Cardiac muscle cell (in vitro differentiated cells and primary cell): ENCODE measurements at regions not wholly inside any gene's neighbourhood (a gene's known extent, or its start where the extent isn't known, plus 50 kb on each side); places are given as distances from the start of the nearest gene placed in this dataset.
A peak's percentile ranks its signal among the peaks of the same experiment; 100 is the strongest.

Source experiments
- DNase-seq, 2 donors: peaks; one replicate each; pipeline versions ENCODE4 v3.0.0 to v3.0.0-alpha.2; 2010 to 2017; ENCODE audit warnings: low read depth in 1 of 2, low spot score in 1 of 2
- H3K27ac ChIP-seq: fragments of 200-600 bp; sonication (generic); 2 replicates; pipeline ENCODE4 v1.5.1; 2016
- H3K27me3 ChIP-seq: fragments of 200-600 bp; sonication (generic); 2 replicates; pipeline ENCODE4 v1.6.0; 2016; ENCODE audit warnings: control low read depth
- H3K36me3 ChIP-seq: fragments of 200-600 bp; sonication (generic); 2 replicates; pipeline ENCODE4 v1.5.1; 2016; ENCODE audit warnings: control low read depth
- H3K4me1 ChIP-seq: fragments of 200-600 bp; sonication (generic); 2 replicates; pipeline ENCODE4 v1.8.1; 2017; ENCODE audit warnings: low read depth, mild to moderate bottlenecking, mixed run types
- H3K4me3 ChIP-seq: fragments of 200-600 bp; sonication (generic); 2 replicates; pipeline ENCODE4 v1.5.1; 2016; ENCODE audit warnings: mild to moderate bottlenecking
- H3K9me3 ChIP-seq: fragments of 200-600 bp; sonication (generic); 2 replicates; pipeline ENCODE4 v1.5.1; 2017; ENCODE audit warnings: low read depth, mild to moderate bottlenecking, control low read depth
- TF ChIP-seq, protein P1 (sequence below): IDR thresholded peaks from 2 replicates; pipeline ENCODE4 v1.5.1; 2012; ENCODE audit warnings: low read depth, mild to moderate bottlenecking, low read length

DNA sequence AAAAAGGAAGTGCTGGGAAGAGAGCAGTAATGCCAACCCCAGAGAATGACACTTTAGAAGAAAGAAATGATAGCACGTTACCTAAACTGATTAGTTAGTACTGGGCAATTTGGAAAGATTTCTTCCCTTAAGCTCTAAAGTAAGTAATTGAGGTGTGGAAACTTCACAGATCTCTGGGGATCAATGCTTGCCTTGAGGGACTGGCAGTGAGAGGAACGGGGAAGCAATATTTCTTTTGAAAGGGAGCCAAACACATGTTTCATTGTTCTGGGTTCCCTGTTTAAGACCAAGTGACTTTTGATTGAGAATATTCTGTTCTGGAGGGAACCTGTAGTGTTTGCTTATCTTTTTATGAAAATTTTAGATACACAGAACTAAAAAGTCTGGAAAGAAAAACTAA is 190.5 kb downstream of the NDFIP2 start:
- Histone ChIP-seq H3K4me3 (no peak overlapping the region), H3K27me3 (no peaks in the 10 kb centered on the region), H3K4me1 (peaks cover 49% of the 10 kb centered on the region), H3K27ac (no peak overlapping the region), H3K9me3 (no peaks in the 10 kb centered on the region), H3K36me3 (no peaks in the 10 kb centered on the region)
- TF ChIP-seq, protein P1, sequence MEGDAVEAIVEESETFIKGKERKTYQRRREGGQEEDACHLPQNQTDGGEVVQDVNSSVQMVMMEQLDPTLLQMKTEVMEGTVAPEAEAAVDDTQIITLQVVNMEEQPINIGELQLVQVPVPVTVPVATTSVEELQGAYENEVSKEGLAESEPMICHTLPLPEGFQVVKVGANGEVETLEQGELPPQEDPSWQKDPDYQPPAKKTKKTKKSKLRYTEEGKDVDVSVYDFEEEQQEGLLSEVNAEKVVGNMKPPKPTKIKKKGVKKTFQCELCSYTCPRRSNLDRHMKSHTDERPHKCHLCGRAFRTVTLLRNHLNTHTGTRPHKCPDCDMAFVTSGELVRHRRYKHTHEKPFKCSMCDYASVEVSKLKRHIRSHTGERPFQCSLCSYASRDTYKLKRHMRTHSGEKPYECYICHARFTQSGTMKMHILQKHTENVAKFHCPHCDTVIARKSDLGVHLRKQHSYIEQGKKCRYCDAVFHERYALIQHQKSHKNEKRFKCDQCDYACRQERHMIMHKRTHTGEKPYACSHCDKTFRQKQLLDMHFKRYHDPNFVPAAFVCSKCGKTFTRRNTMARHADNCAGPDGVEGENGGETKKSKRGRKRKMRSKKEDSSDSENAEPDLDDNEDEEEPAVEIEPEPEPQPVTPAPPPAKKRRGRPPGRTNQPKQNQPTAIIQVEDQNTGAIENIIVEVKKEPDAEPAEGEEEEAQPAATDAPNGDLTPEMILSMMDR: no peak
- no peak for DNase-seq

DNA sequence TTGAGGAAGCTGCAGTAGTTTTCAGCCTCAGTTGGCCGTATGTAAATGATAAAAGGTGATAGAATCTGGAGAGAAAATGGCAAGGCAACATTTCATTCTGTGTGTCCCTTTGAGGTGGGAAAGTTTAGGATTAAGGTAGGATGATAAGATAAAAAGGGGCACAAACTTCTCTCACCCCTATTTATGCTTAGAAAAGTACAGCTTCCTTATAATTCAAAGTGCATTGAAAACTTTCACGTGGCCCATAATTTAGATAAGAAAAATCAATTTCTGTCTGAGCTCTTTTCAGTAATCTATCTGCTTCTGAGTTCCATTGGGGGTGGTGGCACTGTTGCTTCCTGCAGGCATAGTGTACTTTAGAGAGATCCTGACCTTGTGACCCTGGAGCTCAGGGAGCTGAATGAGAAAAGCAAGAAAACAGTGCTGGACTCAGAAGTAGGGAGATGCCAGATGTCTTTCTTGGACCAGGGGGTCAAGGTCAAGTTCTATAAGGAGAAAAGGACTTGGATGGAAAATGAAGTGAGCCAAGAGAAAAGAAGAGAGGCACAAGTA is 187.3 kb downstream of the NDFIP2 start:
- peaks cover 34% of the 10 kb centered on the region for H3K4me1 ChIP-seq
- peak overlapping the region; percentile 69 for H3K27ac ChIP-seq
- H3K36me3 ChIP-seq: no peaks in the 10 kb centered on the region
- TF ChIP-seq, protein P1: no peak
- no peaks in the 10 kb centered on the region for H3K27me3 ChIP-seq
- H3K9me3 ChIP-seq: no peaks in the 10 kb centered on the region
- no peak for DNase-seq
- H3K4me3 ChIP-seq: no peak overlapping the region

DNA sequence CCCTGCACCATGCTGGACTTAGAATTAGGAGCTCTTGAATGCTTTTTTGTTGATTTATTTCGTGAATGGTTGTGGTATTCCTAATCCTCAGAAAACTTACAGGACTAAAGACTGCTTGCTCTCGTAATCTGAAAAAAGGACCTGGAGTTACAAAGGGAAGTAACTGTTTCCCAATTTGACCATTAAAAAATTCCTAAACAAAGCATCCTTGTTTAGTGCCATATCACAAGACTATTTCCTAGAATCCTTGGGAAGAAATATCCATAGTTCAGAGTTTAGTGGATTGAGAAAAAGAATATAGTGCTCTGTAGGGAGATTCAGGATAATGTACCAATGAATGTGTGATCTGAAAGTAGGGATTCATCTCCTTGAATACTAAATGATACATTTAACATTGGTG is 186.8 kb downstream of the NDFIP2 start:
- DNase-seq: no peak
- Histone ChIP-seq H3K27me3 (no peaks in the 10 kb centered on the region), H3K4me3 (no peak overlapping the region), H3K36me3 (no peaks in the 10 kb centered on the region), H3K9me3 (no peaks in the 10 kb centered on the region), H3K4me1 (peaks cover 34% of the 10 kb centered on the region), H3K27ac (peak overlapping the region; percentile 69)
- TF ChIP-seq, protein P1: no peak

DNA sequence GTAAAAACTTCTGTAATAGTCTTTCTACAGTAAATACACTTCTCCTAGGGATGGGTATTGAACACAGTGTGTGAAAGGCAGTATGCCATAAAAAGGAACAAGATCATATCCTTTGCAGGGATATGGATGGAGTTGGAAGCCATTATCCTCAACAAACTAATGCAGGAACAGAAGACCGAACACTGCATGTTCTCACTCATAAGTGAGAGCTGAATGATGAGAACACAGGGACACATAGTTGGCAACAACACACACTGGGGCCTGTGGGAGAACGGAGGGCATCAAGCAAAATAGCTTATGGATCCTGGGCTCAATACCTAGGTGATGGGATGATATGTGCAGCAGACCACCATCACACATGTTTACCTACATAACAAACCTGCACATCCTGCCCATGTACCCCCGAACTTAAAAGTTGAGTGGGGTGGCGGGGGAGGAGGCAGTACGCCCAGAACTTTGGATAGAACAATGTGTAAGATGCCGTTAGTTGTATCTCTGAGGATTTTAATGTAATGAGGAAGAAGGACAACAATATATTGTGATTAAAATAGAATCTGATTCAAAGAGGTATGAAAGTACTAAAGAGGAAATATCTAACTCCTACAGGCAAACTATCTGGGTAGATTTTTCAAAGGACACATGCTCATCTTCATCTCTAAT is 183.2 kb downstream of the NDFIP2 start:
- Histone ChIP-seq H3K4me3 (no peak overlapping the region), H3K27me3 (no peaks in the 10 kb centered on the region), H3K27ac (peak overlapping the region; percentile 58), H3K9me3 (no peaks in the 10 kb centered on the region), H3K36me3 (no peaks in the 10 kb centered on the region), H3K4me1 (peaks cover 59% of the 10 kb centered on the region)
- no peak for DNase-seq
- TF ChIP-seq, protein P1: no peak

DNA sequence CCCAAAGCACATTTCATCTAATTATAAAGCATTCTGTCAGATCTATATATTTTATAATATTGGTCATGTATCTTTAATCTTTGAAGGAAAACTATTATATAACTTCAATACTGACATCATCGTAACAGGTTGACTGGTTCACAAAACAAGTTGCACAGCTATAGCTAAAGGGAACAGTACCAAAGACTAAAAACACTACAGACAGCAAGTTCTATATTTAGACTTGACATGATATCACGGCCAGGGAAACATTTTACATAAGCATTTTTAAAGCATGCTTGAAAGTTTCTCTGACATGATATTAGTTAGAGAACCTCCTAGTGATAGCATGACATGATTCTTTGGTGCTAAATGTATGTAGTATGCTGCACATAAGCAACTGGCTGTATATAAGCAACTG is 182.5 kb downstream of the NDFIP2 start:
- no peak overlapping the region for H3K4me3 ChIP-seq
- no peaks in the 10 kb centered on the region for H3K36me3 ChIP-seq
- no peaks in the 10 kb centered on the region for H3K9me3 ChIP-seq
- H3K4me1 ChIP-seq: peaks cover 59% of the 10 kb centered on the region
- peak in 1 of 2 donors; percentile 28 for DNase-seq
- H3K27me3 ChIP-seq: no peaks in the 10 kb centered on the region
- TF ChIP-seq, protein P1: no peak
- peak overlapping the region; percentile 58 for H3K27ac ChIP-seq
